ENCODE measurements at regions not wholly inside any gene's neighbourhood (a gene's known extent, or its start where the extent isn't known, plus 50 kb on each side); places are given as distances from the start of the nearest gene placed in this dataset.

GRCh38 chr16:35146723-35147458 lies 1687.5 kb downstream of the TP53TG3F start:
- TF ChIP-seq CTCF (IDR thresholded peaks at IDR 0.05; ENCODE audit: control extremely low read depth, extremely low read depth), result no peak
- DNase-seq (no peak), ATAC-seq (ENCODE audit: insufficient read depth, low FRiP score) (no peak)
- Histone ChIP-seq H3K4me1 (ENCODE audit: control insufficient read depth in 5 of 5, insufficient read depth in 5 of 5, low read length in 5 of 5) (no peaks in the 10 kb centered on the region), H3K4me3 (no peak overlapping the region), H3K9me3 (ENCODE audit: control insufficient read depth in 4 of 4, insufficient read depth in 3 of 4, low read length in 3 of 4) (peaks cover 0 to 52% (median 20%) of the 10 kb centered on the region in 4 donors), H3K9ac (ENCODE audit: insufficient read depth in 1 of 2, low read length in 2 of 2) (no peak overlapping the region), H3K27ac (ENCODE audit: low read depth in 1 of 2, low read length in 1 of 2) (no peak overlapping the region), H3K36me3 (ENCODE audit: control insufficient read depth in 4 of 4, insufficient read depth in 4 of 4, low read length in 4 of 4) (no peaks in the 10 kb centered on the region), H3K27me3 (ENCODE audit: control insufficient read depth in 3 of 3, insufficient read depth in 3 of 3, low read length in 2 of 3) (no peaks in the 10 kb centered on the region)
- WGBS, 2 donors, result 84 to 85% methylated on average over 14 of the region's 14 CpGs

- ATAC-seq (ENCODE audit: insufficient read depth, low FRiP score) (no peak), DNase-seq (no peak)
- Histone ChIP-seq H3K36me3 (ENCODE audit: control insufficient read depth in 4 of 4, insufficient read depth in 4 of 4, low read length in 4 of 4) (no peaks in the 10 kb centered on the region), H3K4me3 (no peak overlapping the region), H3K27me3 (ENCODE audit: control insufficient read depth in 3 of 3, insufficient read depth in 3 of 3, low read length in 2 of 3) (no peaks in the 10 kb centered on the region), H3K9me3 (ENCODE audit: control insufficient read depth in 4 of 4, insufficient read depth in 3 of 4, low read length in 3 of 4) (peaks cover 0 to 53% (median 18%) of the 10 kb centered on the region in 4 donors), H3K4me1 (ENCODE audit: control insufficient read depth in 5 of 5, insufficient read depth in 5 of 5, low read length in 5 of 5) (no peaks in the 10 kb centered on the region), H3K27ac (ENCODE audit: low read depth in 1 of 2, low read length in 1 of 2) (no peak overlapping the region), H3K9ac (ENCODE audit: insufficient read depth in 1 of 2, low read length in 2 of 2) (no peak overlapping the region)
- WGBS, 2 donors, result 61 to 65% methylated on average over 10 of the region's 10 CpGs
- TF ChIP-seq CTCF (IDR thresholded peaks at IDR 0.05; ENCODE audit: control extremely low read depth, extremely low read depth), result no peak
Measured at GRCh38 chr16:35147556-35148504, 1688.4 kb downstream of the TP53TG3F start.

- Histone ChIP-seq H3K27ac (ENCODE audit: low read depth in 1 of 2, low read length in 1 of 2) (no peak overlapping the region), H3K36me3 (ENCODE audit: control insufficient read depth in 4 of 4, insufficient read depth in 4 of 4, low read length in 4 of 4) (no peaks in the 10 kb centered on the region), H3K27me3 (ENCODE audit: control insufficient read depth in 3 of 3, insufficient read depth in 3 of 3, low read length in 2 of 3) (no peaks in the 10 kb centered on the region), H3K4me3 (no peak overlapping the region), H3K9ac (ENCODE audit: insufficient read depth in 1 of 2, low read length in 2 of 2) (no peak overlapping the region), H3K4me1 (ENCODE audit: control insufficient read depth in 5 of 5, insufficient read depth in 5 of 5, low read length in 5 of 5) (no peaks in the 10 kb centered on the region), H3K9me3 (ENCODE audit: control insufficient read depth in 4 of 4, insufficient read depth in 3 of 4, low read length in 3 of 4) (peaks cover 0 to 53% (median 21%) of the 10 kb centered on the region in 4 donors)
- DNase-seq, result no peak
- no peak for ATAC-seq (ENCODE audit: insufficient read depth, low FRiP score)
- no peak for TF ChIP-seq CTCF (IDR thresholded peaks at IDR 0.05; ENCODE audit: control extremely low read depth, extremely low read depth)
- WGBS, 2 donors, result 49 to 52% methylated on average over 3 of the region's 3 CpGs
Measured at GRCh38 chr16:35148748-35149147, 1689.3 kb downstream of the TP53TG3F start.
